ENCODE measurements at regions not wholly inside any gene's neighbourhood (a gene's known extent, or its start where the extent isn't known, plus 50 kb on each side); places are given as distances from the start of the nearest gene placed in this dataset.
A peak's percentile ranks its signal among the peaks of the same experiment; 100 is the strongest.
"Not testable (repeated sequence)": the region's sequence is repeated elsewhere in the genome, so short reads cannot be mapped to it uniquely, and the experiment has no call there.

GRCh38 chr22:41023299-41023623, 69.1 kb upstream of the EP300 start:
- Mint-ChIP-seq H3K27ac (peak overlapping the region; percentile 1), H3K4me3 (peak overlapping the region; percentile 67), H3K36me3 (ENCODE audit: low read depth) (peaks cover 1% of the 10 kb centered on the region), H3K27me3 (ENCODE audit: insufficient read depth) (peaks cover 8% of the 10 kb centered on the region), H3K4me1 (ENCODE audit: low read depth) (peaks cover 7% of the 10 kb centered on the region), H3K9me3 (no peaks in the 10 kb centered on the region)
- no peak for DNase-seq (ENCODE audit: low spot score)
- intact Hi-C loops (cut with micrococcal nuclease) = loop anchor here (5.0 kb wide), 1 partner anchor 206 kb away; the partner anchor contains the start of gene SLC25A17

- H3K9me3 Mint-ChIP-seq = no peaks in the 10 kb centered on the region
- intact Hi-C loops (cut with micrococcal nuclease) = no loop called here
- H3K4me1 Mint-ChIP-seq (ENCODE audit: low read depth) = no peaks in the 10 kb centered on the region
- no peak overlapping the region for H3K27ac Mint-ChIP-seq
- no peak for DNase-seq (ENCODE audit: low spot score)
- H3K36me3 Mint-ChIP-seq (ENCODE audit: low read depth) = no peaks in the 10 kb centered on the region
- peaks cover 10% of the 10 kb centered on the region for H3K27me3 Mint-ChIP-seq (ENCODE audit: insufficient read depth)
- H3K4me3 Mint-ChIP-seq = no peak overlapping the region
Measured at GRCh38 chr22:41028841-41029240, 63.6 kb upstream of the EP300 start.

GRCh38 chr22:41030891-41031290, 61.5 kb upstream of the EP300 start:
- no peaks in the 10 kb centered on the region for H3K9me3 Mint-ChIP-seq
- no peak overlapping the region for H3K27ac Mint-ChIP-seq
- H3K4me3 Mint-ChIP-seq = no peak overlapping the region
- no peak for DNase-seq (ENCODE audit: low spot score)
- H3K4me1 Mint-ChIP-seq (ENCODE audit: low read depth) = no peaks in the 10 kb centered on the region
- no peaks in the 10 kb centered on the region for H3K36me3 Mint-ChIP-seq (ENCODE audit: low read depth)
- peaks cover 11% of the 10 kb centered on the region for H3K27me3 Mint-ChIP-seq (ENCODE audit: insufficient read depth)
- intact Hi-C loops (cut with micrococcal nuclease) = no loop called here

DNA sequence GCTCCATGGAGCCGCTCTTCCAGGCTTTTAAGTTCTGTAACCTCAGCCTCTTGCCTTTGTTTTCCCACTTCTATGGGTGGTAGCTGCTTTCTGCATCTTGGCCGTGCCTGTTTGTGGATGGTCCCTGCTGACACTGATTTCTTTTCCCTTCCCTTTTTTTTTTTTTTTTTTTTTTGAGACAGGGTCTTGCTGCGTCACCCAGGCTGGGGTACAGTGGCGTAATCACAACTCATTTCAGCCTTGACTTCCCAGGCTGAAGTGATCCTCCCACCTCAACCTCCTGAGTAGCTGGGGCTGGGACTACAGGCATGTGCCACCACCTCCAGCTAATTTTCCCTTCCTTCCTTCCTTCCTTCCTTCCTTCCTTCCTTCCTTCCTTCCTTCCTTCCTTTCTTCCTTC, 57.7 kb upstream of the EP300 start:
- Mint-ChIP-seq H3K36me3 (ENCODE audit: low read depth) (no peaks in the 10 kb centered on the region), H3K9me3 (no peaks in the 10 kb centered on the region), H3K27me3 (ENCODE audit: insufficient read depth) (peaks cover 15% of the 10 kb centered on the region), H3K4me1 (ENCODE audit: low read depth) (no peaks in the 10 kb centered on the region), H3K27ac (no peak overlapping the region), H3K4me3 (no peak overlapping the region)
- intact Hi-C loops (cut with micrococcal nuclease) = no loop called here
- no peak for DNase-seq (ENCODE audit: low spot score)

- Mint-ChIP-seq H3K9me3 (no peaks in the 10 kb centered on the region), H3K4me1 (ENCODE audit: low read depth) (no peaks in the 10 kb centered on the region), H3K27ac (no peak overlapping the region), H3K4me3 (no peak overlapping the region), H3K36me3 (ENCODE audit: low read depth) (no peaks in the 10 kb centered on the region), H3K27me3 (ENCODE audit: insufficient read depth) (peaks cover 11% of the 10 kb centered on the region)
- intact Hi-C loops (cut with micrococcal nuclease) = no loop called here
- DNase-seq (ENCODE audit: low spot score) = no peak
Measured at GRCh38 chr22:41036924-41037323, 55.5 kb upstream of the EP300 start.

- no peak overlapping the region for H3K4me3 Mint-ChIP-seq
- no peak for DNase-seq (ENCODE audit: low spot score)
- intact Hi-C loops (cut with micrococcal nuclease) = no loop called here
- no peaks in the 10 kb centered on the region for H3K9me3 Mint-ChIP-seq
- H3K36me3 Mint-ChIP-seq (ENCODE audit: low read depth) = no peaks in the 10 kb centered on the region
- H3K4me1 Mint-ChIP-seq (ENCODE audit: low read depth) = no peaks in the 10 kb centered on the region
- peaks cover 7% of the 10 kb centered on the region for H3K27me3 Mint-ChIP-seq (ENCODE audit: insufficient read depth)
- no peak overlapping the region for H3K27ac Mint-ChIP-seq
Measured at GRCh38 chr22:41038732-41039131, 53.7 kb upstream of the EP300 start.

- H3K27ac Mint-ChIP-seq; H3K4me1 Mint-ChIP-seq (ENCODE audit: low read depth); intact Hi-C loops (cut with micrococcal nuclease); DNase-seq (ENCODE audit: low spot score); H3K36me3 Mint-ChIP-seq (ENCODE audit: low read depth); H3K4me3 Mint-ChIP-seq; H3K27me3 Mint-ChIP-seq (ENCODE audit: insufficient read depth); H3K9me3 Mint-ChIP-seq: not testable (repeated sequence)
Measured at GRCh38 chr22:41039641-41040040, 52.8 kb upstream of the EP300 start.

DNA sequence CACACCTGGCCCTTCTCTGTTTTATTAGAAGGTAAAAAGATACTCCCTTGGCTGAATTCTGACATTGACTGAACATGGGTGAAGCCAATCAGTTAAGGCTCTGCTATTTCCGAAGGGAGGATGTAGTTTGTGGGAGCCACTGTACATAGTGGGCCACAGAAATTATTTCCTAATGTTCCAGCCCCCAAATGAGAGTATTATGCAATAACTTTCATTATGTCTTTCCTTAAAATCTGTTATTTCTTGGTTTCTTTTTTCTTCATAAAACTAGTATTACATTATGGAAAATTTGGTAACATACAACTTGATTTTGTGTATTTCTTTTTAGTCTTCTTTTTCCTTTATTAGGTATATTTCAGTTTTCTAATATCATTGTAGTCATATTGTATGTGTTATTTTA, 51.9 kb upstream of the EP300 start:
- H3K4me1 Mint-ChIP-seq (ENCODE audit: low read depth) = no peaks in the 10 kb centered on the region
- no peaks in the 10 kb centered on the region for H3K9me3 Mint-ChIP-seq
- no peak for DNase-seq (ENCODE audit: low spot score)
- no peak overlapping the region for H3K4me3 Mint-ChIP-seq
- no peak overlapping the region for H3K27ac Mint-ChIP-seq
- H3K36me3 Mint-ChIP-seq (ENCODE audit: low read depth) = no peaks in the 10 kb centered on the region
- peaks cover 4% of the 10 kb centered on the region for H3K27me3 Mint-ChIP-seq (ENCODE audit: insufficient read depth)
- intact Hi-C loops (cut with micrococcal nuclease) = no loop called here

DNA sequence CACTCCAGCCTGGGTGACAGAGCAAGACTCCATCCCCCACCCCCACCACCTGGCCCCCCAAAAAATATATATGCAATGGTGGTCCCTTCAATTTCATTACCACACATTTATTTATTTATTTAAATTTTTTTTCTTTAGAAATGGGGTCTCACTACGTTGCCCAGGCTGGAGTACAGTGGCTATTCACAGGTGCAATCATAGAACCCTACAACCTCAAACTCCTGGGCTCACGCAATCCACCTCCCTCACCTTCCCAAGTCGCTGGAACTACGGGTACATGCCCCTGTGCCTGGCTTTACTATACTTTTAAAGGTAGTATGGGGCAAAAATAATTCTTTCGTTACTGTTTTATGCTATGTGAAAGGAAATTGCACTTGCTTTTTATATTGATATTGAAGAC, 50.9 kb upstream of the EP300 start:
- DNase-seq (ENCODE audit: low spot score) = no peak
- Mint-ChIP-seq H3K36me3 (ENCODE audit: low read depth) (no peaks in the 10 kb centered on the region), H3K4me3 (no peak overlapping the region), H3K4me1 (ENCODE audit: low read depth) (no peaks in the 10 kb centered on the region), H3K27me3 (ENCODE audit: insufficient read depth) (peaks cover 4% of the 10 kb centered on the region), H3K27ac (no peak overlapping the region), H3K9me3 (no peaks in the 10 kb centered on the region)
- intact Hi-C loops (cut with micrococcal nuclease) = no loop called here

Measured in activated T-helper 1 cell treated with anti-CD3 and anti-CD28 coated beads, Interleukin-12 subunit alpha, Interleukin-12 subunit beta, Interleukin-2, Interleukin-4 antibody, amounts not matched to agents 30 ng/mL and 10 ng/mL and 1 ng/mL, durations not matched to agents 14 hours and 24 hours and 36 hours (primary cell).